MM.1S (cell line): ENCODE measurements at regions not wholly inside any gene's neighbourhood (a gene's known extent, or its start where the extent isn't known, plus 50 kb on each side); places are given as distances from the start of the nearest gene placed in this dataset.

Experiments
- EZH2phosphoT487 ChIP-seq: fragments of 300-600 bp; sonication (generic); IDR thresholded peaks from 2 replicates; pipeline ENCODE4 v1.6.1; 2018; ENCODE audit warnings: antibody characterized with exemption, low read length
- TF ChIP-seq, protein P1 (sequence below): fragments of 300-600 bp; sonication (generic); IDR thresholded peaks from 2 replicates; pipeline ENCODE4 v1.5.1; 2016; ENCODE audit warnings: antibody characterized with exemption, low read length, mixed read lengths

DNA sequence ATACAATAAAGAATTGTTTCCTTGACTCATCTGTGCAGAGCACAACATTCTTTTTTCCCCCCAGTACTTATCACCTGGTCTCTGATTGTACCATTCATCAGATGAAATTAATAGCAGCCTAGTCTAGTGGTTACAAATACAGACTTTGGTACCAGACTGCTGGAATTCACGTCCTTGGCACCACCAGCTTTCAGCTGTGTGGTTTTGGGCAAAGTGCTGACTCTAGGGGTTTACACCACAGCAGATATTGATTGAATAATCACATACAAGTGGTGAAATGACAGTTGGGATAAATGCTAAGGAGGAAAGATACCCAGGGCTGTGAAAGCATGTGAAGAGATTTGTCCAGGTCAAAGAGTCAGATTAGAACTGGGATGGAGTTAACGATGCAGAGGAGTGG, 79.3 kb upstream of the ATP10B start:
- TF ChIP-seq, protein P1, sequence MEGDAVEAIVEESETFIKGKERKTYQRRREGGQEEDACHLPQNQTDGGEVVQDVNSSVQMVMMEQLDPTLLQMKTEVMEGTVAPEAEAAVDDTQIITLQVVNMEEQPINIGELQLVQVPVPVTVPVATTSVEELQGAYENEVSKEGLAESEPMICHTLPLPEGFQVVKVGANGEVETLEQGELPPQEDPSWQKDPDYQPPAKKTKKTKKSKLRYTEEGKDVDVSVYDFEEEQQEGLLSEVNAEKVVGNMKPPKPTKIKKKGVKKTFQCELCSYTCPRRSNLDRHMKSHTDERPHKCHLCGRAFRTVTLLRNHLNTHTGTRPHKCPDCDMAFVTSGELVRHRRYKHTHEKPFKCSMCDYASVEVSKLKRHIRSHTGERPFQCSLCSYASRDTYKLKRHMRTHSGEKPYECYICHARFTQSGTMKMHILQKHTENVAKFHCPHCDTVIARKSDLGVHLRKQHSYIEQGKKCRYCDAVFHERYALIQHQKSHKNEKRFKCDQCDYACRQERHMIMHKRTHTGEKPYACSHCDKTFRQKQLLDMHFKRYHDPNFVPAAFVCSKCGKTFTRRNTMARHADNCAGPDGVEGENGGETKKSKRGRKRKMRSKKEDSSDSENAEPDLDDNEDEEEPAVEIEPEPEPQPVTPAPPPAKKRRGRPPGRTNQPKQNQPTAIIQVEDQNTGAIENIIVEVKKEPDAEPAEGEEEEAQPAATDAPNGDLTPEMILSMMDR = no peak
- TF ChIP-seq EZH2phosphoT487 = no peak
